ENCODE measurements at regions not wholly inside any gene's neighbourhood (a gene's known extent, or its start where the extent isn't known, plus 50 kb on each side); places are given as distances from the start of the nearest gene placed in this dataset.
"Not testable (repeated sequence)": the region's sequence is repeated elsewhere in the genome, so short reads cannot be mapped to it uniquely, and the experiment has no call there.

DNA sequence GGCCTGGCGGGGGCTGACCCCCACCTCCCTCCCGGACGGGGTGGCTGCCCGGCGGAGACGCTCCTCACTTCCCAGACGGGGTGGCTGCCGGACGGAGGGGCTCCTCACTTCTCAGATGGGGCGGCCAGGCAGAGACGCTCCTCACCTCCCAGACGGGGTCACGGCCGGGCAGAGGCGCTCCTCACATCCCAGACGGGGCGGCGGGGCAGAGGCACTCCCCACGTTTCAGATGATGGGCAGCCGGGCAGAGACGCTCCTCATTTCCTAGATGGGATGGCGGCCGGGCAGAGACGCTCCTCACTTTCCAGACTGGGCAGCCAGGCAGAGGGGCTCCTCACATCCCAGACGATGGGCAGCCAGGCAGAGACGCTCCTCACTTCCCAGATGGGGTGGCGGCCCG, 149.3 kb upstream of the CCZ1B start:
- TF ChIP-seq, protein P1, sequence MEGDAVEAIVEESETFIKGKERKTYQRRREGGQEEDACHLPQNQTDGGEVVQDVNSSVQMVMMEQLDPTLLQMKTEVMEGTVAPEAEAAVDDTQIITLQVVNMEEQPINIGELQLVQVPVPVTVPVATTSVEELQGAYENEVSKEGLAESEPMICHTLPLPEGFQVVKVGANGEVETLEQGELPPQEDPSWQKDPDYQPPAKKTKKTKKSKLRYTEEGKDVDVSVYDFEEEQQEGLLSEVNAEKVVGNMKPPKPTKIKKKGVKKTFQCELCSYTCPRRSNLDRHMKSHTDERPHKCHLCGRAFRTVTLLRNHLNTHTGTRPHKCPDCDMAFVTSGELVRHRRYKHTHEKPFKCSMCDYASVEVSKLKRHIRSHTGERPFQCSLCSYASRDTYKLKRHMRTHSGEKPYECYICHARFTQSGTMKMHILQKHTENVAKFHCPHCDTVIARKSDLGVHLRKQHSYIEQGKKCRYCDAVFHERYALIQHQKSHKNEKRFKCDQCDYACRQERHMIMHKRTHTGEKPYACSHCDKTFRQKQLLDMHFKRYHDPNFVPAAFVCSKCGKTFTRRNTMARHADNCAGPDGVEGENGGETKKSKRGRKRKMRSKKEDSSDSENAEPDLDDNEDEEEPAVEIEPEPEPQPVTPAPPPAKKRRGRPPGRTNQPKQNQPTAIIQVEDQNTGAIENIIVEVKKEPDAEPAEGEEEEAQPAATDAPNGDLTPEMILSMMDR (IDR thresholded peaks at IDR 0.05; ENCODE audit: insufficient read depth, low read depth, low read length): not testable (repeated sequence)
- TF ChIP-seq EZH2 (IDR thresholded peaks at IDR 0.05; ENCODE audit: insufficient read depth, low read length): not testable (repeated sequence)

Data from astrocyte (in vitro differentiated cells and primary cell).